GM18505 (cell line): ENCODE measurements at regions not wholly inside any gene's neighbourhood (a gene's known extent, or its start where the extent isn't known, plus 50 kb on each side); places are given as distances from the start of the nearest gene placed in this dataset.
"Not testable (repeated sequence)": the region's sequence is repeated elsewhere in the genome, so short reads cannot be mapped to it uniquely, and the experiment has no call there.

ENCODE experiments used
- ATAC-seq: cut with Tn5 transposase; IDR thresholded peaks from one replicate; pipeline ENCODE4 v1.9.1; 2021; ENCODE audit not compliant: unreplicated experiment
- POLR2A ChIP-seq: IDR thresholded peaks from 4 replicates; pipeline ENCODE4 v1.6.1; 2011; ENCODE audit warnings: borderline replicate concordance; ENCODE audit not compliant: insufficient read depth, insufficient read length; ENCODE audit errors: extremely low read depth

GRCh38 chr5:86170194-86170593 is 447.5 kb upstream of the COX7C start:
- TF ChIP-seq POLR2A: no peak
- ATAC-seq: no peak

- peak; percentile 91 for ATAC-seq
- TF ChIP-seq POLR2A: no peak
These were observed 442.5 kb upstream of the COX7C start for GRCh38 chr5:86175224-86175623.

GRCh38 chr5:86199287-86199686 is 418.5 kb upstream of the COX7C start:
- no peak for ATAC-seq

GRCh38 chr5:86228147-86228546 is 389.6 kb upstream of the COX7C start:
- TF ChIP-seq POLR2A: no peak
- no peak for ATAC-seq

More at GRCh38 chr5:86199287-86199686, 418.5 kb upstream of the COX7C start:
- no peak for TF ChIP-seq POLR2A

- ATAC-seq: no peak
- no peak for TF ChIP-seq POLR2A
These were observed 385.5 kb upstream of the COX7C start for GRCh38 chr5:86232246-86232645.

GRCh38 chr5:86244153-86244552 is 373.6 kb upstream of the COX7C start:
- TF ChIP-seq POLR2A: no peak
- no peak for ATAC-seq

- no peak for ATAC-seq
- TF ChIP-seq POLR2A: no peak
These were observed 359.9 kb upstream of the COX7C start for GRCh38 chr5:86257871-86258270.

GRCh38 chr5:86284400-86285190 is 333.1 kb upstream of the COX7C start:
- ATAC-seq: not testable (repeated sequence)

- not testable (repeated sequence) for ATAC-seq
These were observed 330.3 kb upstream of the COX7C start for GRCh38 chr5:86287437-86287836.

GRCh38 chr5:86289786-86290185 is 328.0 kb upstream of the COX7C start:
- not testable (repeated sequence) for ATAC-seq

- ATAC-seq: not testable (repeated sequence)
These were observed 324.9 kb upstream of the COX7C start for GRCh38 chr5:86292811-86293210.

GRCh38 chr5:86302643-86303042 is 315.1 kb upstream of the COX7C start:
- ATAC-seq: not testable (repeated sequence)

- peak; percentile 89 for ATAC-seq
These were observed 312.7 kb upstream of the COX7C start for GRCh38 chr5:86305050-86305449.

GRCh38 chr5:86314951-86315350 is 302.8 kb upstream of the COX7C start:
- no peak for ATAC-seq
- TF ChIP-seq POLR2A: no peak

- no peak for TF ChIP-seq POLR2A
- ATAC-seq: no peak
These were observed 297.5 kb upstream of the COX7C start for GRCh38 chr5:86320266-86320665.
